Heart left ventricle (tissue), 13 donors: ENCODE measurements at regions not wholly inside any gene's neighbourhood (a gene's known extent, or its start where the extent isn't known, plus 50 kb on each side); places are given as distances from the start of the nearest gene placed in this dataset.

Experiments
- POLR2A ChIP-seq, 2 donors: fragments of 450-650 bp; IDR thresholded peaks; one replicate each; pipeline ENCODE4 v1.6.1; 2017; ENCODE audit warnings: antibody characterized with exemption in 2 of 2, mild to moderate bottlenecking in 2 of 2, moderate library complexity in 2 of 2
- TF ChIP-seq, protein P1 (sequence below), 12 donors: fragments of 200-600 bp; sonication (generic) in 4 of 12; IDR thresholded peaks; one replicate each; pipeline versions ENCODE4 v1.5.0 to v1.8.0; 2018 to 2022; ENCODE audit warnings: antibody characterized with exemption in 12 of 12, mild to moderate bottlenecking in 5 of 12
- donor health status: ischemic (EF 13 %, LVEDD 7.1; RV severe dilation, severe dysfunction).
- donor health status: DM: no; HTN: yes; CAD: no.
- donor health status: DM: no; HTN: no; CAD: no.
- donor health status: ischemic (EF 25% LVEDD 6.9; RV normal size, moderate dysfunction).
- donor health status: ischemic (EF 25% LVEDD 5.7; RV mildly dilated, moderate dysfunction).
- donor health status: ischemic (EF 35%, LVEDD 5.7; RV mildly dilated, moderate dysfunction).
- donor health status: nonischemic (EF 11% LVEDD 7.7; RV severe dilation, severe dysfunction).
- donor health status: DM: yes; HTN: yes; CAD: no.
- donor health status: PGD.
- donor health status: ischemic (EF 29% LVEDD 5.4; RV normal size, mild dysfunction).
- donor health status: nonischemic (EF 23%, LVEDD 6.1; RV moderate dilation, normal function).

- TF ChIP-seq, protein P1, sequence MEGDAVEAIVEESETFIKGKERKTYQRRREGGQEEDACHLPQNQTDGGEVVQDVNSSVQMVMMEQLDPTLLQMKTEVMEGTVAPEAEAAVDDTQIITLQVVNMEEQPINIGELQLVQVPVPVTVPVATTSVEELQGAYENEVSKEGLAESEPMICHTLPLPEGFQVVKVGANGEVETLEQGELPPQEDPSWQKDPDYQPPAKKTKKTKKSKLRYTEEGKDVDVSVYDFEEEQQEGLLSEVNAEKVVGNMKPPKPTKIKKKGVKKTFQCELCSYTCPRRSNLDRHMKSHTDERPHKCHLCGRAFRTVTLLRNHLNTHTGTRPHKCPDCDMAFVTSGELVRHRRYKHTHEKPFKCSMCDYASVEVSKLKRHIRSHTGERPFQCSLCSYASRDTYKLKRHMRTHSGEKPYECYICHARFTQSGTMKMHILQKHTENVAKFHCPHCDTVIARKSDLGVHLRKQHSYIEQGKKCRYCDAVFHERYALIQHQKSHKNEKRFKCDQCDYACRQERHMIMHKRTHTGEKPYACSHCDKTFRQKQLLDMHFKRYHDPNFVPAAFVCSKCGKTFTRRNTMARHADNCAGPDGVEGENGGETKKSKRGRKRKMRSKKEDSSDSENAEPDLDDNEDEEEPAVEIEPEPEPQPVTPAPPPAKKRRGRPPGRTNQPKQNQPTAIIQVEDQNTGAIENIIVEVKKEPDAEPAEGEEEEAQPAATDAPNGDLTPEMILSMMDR (IDR thresholded peaks at IDR 0.05) = peak in 2 of 12 donors; percentile 5 to 19
- no peak for TF ChIP-seq POLR2A (IDR thresholded peaks at IDR 0.05)
Measured at GRCh38 chr11:109641549-109641948, 219.6 kb downstream of the C11orf87 start.
